ENCODE measurements at regions not wholly inside any gene's neighbourhood (a gene's known extent, or its start where the extent isn't known, plus 50 kb on each side); places are given as distances from the start of the nearest gene placed in this dataset.

DNA sequence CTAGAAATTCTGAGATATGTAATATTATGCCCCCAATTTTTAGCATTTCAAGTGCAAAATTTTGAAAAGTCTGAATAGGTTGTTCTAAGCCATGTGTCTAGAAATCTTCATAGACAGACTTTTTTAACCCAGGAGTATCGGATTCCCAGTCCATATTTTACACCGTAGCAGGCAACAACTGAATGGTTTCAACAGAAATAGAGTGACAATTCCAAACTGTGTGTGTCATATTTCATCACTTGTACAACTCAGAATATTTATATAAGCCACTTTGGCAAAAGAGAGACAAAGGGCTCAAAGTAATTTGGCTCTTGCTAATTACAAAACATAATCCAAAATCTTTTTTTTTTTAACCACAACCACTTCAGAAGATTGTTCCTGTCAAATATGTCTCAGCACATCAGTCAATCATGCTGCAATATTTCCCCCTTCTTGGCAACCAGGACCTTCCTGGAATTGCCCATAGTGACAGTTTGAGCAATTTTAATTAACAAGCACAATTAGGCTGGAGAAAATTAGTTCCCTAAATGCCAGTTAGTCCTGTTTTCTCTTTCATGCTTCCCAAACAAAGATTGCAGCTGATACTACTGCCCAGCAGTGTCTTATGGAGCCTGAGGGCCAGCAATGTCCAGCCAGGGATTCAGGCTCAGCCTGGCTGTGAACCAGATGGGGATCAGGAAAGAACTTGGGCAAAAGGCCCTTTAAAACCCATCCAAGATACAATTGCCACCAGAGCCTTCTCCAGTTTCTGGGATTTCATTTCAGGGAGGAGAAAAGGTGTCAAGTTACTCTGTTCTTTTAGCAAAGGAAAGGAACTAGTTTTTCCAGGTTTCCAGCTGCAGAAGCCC is 533.3 kb upstream of the GHITM start:
- no peak overlapping the region for H3K4me3 ChIP-seq
- intact Hi-C loops (cut with DNase I), result no loop called here
- 46 to 76% (median 60%) methylated on average over 2 of the region's 2 CpGs for WGBS, 4 donors
- DNase-seq (no peak), ATAC-seq (peak in 1 of 4 donors; percentile 63)
- H3K36me3 ChIP-seq, result no peaks in the 10 kb centered on the region
- TF ChIP-seq, protein P1, sequence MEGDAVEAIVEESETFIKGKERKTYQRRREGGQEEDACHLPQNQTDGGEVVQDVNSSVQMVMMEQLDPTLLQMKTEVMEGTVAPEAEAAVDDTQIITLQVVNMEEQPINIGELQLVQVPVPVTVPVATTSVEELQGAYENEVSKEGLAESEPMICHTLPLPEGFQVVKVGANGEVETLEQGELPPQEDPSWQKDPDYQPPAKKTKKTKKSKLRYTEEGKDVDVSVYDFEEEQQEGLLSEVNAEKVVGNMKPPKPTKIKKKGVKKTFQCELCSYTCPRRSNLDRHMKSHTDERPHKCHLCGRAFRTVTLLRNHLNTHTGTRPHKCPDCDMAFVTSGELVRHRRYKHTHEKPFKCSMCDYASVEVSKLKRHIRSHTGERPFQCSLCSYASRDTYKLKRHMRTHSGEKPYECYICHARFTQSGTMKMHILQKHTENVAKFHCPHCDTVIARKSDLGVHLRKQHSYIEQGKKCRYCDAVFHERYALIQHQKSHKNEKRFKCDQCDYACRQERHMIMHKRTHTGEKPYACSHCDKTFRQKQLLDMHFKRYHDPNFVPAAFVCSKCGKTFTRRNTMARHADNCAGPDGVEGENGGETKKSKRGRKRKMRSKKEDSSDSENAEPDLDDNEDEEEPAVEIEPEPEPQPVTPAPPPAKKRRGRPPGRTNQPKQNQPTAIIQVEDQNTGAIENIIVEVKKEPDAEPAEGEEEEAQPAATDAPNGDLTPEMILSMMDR (IDR thresholded peaks at IDR 0.05), result no peak
- TF ChIP-seq POLR2A (IDR thresholded peaks at IDR 0.05), result no peak
- H3K4me1 ChIP-seq, result peaks cover 0 to 4% (median 0%) of the 10 kb centered on the region in 12 donors
- H3K27ac ChIP-seq, result peak overlapping the region in 4 of 12 donors; percentile 15 to 62 (median 50)
- peaks cover 0 to 7% (median 0%) of the 10 kb centered on the region in 12 donors for H3K9me3 ChIP-seq
- no peaks in the 10 kb centered on the region for H3K27me3 ChIP-seq

DNA sequence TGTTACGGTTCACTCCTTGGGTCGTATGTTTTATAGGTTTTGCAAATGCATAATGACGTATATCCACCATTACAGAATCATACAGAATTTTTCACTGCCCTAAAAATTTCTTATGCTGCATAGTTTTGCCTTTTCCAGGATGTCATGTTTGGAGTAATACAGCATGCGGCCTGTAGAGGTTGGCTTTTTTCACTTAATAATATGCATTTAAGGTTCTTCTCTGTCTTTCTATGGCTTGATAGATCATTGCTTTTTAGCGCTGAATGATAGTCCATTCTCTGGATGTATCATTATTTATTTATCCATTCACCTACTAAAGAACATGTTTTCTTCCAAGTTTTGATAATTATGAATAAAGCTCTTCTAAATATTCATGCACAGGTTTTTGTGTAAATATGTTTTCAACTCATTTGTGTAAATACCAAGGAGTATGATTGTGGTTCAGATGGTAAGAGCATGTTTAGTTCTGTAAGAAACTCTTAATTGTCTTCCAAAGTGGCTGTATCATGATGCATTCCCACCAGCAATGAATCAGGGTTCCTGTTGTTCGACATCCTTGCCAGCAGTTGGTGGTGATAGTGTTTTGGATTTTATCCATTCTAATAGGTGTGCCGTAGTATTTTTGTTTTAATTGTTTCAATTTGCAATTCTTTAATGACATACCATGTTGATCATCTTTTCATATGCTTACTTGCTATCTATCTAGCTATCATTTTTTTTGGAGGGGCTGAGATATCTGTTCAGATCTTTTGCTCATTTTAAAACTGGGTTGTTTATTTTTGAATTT is 531.2 kb upstream of the GHITM start:
- Histone ChIP-seq H3K9me3 (peaks cover 0 to 7% (median 0%) of the 10 kb centered on the region in 12 donors), H3K27me3 (no peaks in the 10 kb centered on the region), H3K4me1 (peaks cover 0 to 4% (median 0%) of the 10 kb centered on the region in 12 donors), H3K27ac (no peak overlapping the region), H3K36me3 (no peaks in the 10 kb centered on the region), H3K4me3 (no peak overlapping the region)
- DNase-seq, result no peak
- intact Hi-C loops (cut with DNase I), result no loop called here
- ATAC-seq, result no peak
- WGBS, 4 donors, result 81 to 94% (median 87%) methylated on average over 7 of the region's 7 CpGs
- no peak for TF ChIP-seq POLR2A (IDR thresholded peaks at IDR 0.05)
- TF ChIP-seq, protein P1 (IDR thresholded peaks at IDR 0.05), result no peak

DNA sequence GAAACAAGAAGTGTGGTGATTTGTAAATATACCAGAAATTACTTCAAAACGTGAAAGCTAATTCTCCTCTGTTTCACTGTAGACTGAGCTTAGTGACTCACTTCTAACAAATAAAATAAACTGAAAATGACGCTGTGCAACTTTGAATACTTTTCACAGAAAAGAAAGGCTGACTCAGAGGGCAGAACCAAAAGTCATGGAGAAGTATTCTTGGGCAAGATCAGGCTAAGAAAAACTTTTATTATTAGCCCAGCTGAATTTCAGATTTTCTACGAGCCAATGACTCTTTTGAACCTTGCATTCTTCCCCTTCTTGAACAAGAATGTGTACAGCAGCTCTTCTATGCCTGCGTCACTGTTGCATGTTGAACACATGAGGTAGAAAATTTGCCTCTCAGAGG is 527.3 kb upstream of the GHITM start:
- intact Hi-C loops (cut with DNase I), result no loop called here
- Histone ChIP-seq H3K27me3 (no peaks in the 10 kb centered on the region), H3K36me3 (no peaks in the 10 kb centered on the region), H3K9me3 (no peaks in the 10 kb centered on the region), H3K4me1 (no peaks in the 10 kb centered on the region), H3K4me3 (no peak overlapping the region), H3K27ac (no peak overlapping the region)
- DNase-seq (no peak), ATAC-seq (no peak)
- 77 to 88% (median 83%) methylated on average over 4 of the region's 4 CpGs for WGBS, 4 donors
- TF ChIP-seq POLR2A (IDR thresholded peaks at IDR 0.05), result no peak
- TF ChIP-seq, protein P1 (IDR thresholded peaks at IDR 0.05), result no peak

DNA sequence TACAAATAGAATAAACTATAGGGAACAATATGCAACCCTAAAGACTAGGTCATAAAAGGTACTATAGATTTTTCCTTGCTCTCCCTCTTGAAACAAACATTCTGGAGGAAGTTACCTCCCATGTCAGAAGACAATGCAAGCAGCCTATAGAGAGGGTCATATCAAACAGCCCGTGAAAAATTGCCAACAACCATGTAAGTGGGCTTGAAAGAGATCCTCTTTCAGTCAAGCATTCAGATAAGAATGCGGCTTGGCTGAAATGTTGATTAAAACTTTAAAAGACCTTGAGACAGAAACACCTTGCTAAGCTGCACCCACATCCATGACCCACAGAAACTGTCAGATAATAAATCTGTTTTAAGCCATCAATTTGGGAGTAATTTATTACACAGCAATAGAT is 526.6 kb upstream of the GHITM start:
- Histone ChIP-seq H3K9me3 (no peaks in the 10 kb centered on the region), H3K27ac (no peak overlapping the region), H3K4me3 (no peak overlapping the region), H3K36me3 (no peaks in the 10 kb centered on the region), H3K4me1 (peaks cover 0 to 3% (median 0%) of the 10 kb centered on the region in 12 donors), H3K27me3 (no peaks in the 10 kb centered on the region)
- TF ChIP-seq POLR2A (IDR thresholded peaks at IDR 0.05), result no peak
- TF ChIP-seq, protein P1 (IDR thresholded peaks at IDR 0.05), result no peak
- DNase-seq (no peak), ATAC-seq (no peak)
- WGBS, 4 donors, result 28 to 38% (median 34%) methylated on average over 2 of the region's 2 CpGs
- intact Hi-C loops (cut with DNase I), result no loop called here

Data from heart left ventricle (tissue), 16 donors.